ENCODE measurements at regions not wholly inside any gene's neighbourhood (a gene's known extent, or its start where the extent isn't known, plus 50 kb on each side); places are given as distances from the start of the nearest gene placed in this dataset. TPM values are rescaled to one million over a fixed set of nuclear protein-coding genes. Genes with fewer than 3 reads are reported as not detected.

DNA sequence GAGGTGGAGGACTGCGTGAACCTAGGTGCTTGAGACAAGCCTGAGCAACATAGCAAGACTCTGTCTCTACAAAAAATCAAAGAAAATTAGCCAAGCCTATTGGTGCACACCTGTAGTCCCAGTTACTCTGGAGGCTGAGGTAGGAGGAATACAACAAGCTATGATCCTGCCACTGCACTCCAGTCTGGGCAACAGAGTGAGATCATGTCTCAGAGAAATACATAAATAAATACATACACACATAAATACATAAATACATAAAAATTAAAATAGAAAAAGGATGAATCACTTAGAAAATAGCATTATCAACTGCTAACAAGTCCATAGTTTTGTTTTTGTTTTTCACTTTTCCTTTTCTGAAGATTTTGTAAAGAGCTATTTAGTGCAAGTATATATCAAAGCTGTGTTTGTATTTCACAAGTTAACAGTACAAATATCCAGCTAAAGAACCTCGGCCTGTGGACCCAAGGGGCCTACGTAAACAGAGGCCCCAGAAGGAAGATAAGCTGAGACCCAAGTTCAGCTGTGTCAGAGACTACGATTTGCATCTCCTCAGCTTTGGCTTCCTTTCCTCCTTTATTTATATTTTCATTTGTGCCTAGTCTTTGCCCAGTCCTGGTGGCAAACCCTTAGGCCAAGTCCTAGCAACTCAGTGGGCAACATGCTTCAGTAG lies 67.1 kb upstream of the ROBO2 start:
- no peak for TF ChIP-seq CTCF (IDR thresholded peaks at IDR 0.05; ENCODE audit: insufficient read depth, low read depth, low read length)
- no peak overlapping the region for H3K4me3 ChIP-seq (ENCODE audit: low read depth, low read length)
- no peak for DNase-seq (ENCODE audit: low read depth)

- no peak for DNase-seq (ENCODE audit: low read depth)
- no peak for TF ChIP-seq CTCF (IDR thresholded peaks at IDR 0.05; ENCODE audit: insufficient read depth, low read depth, low read length)
- no peak overlapping the region for H3K4me3 ChIP-seq (ENCODE audit: low read depth, low read length)
Observed at GRCh38 chr3:76976996-76977395, 62.9 kb upstream of the ROBO2 start.

GRCh38 chr3:76985645-76986044 lies 54.3 kb upstream of the ROBO2 start:
- no peak overlapping the region for H3K4me3 ChIP-seq (ENCODE audit: low read depth, low read length)
- no peak for TF ChIP-seq CTCF (IDR thresholded peaks at IDR 0.05; ENCODE audit: insufficient read depth, low read depth, low read length)

GRCh38 chr3:76986876-76987474 lies 52.9 kb upstream of the ROBO2 start:
- no peak overlapping the region for H3K4me3 ChIP-seq (ENCODE audit: low read depth, low read length)
- no peak for DNase-seq (ENCODE audit: low read depth)
- no peak for TF ChIP-seq CTCF (IDR thresholded peaks at IDR 0.05; ENCODE audit: insufficient read depth, low read depth, low read length)

More at GRCh38 chr3:76985645-76986044, 54.3 kb upstream of the ROBO2 start:
- DNase-seq (ENCODE audit: low read depth) = no peak

Small RNA genes lying in the stretch of these regions (small RNA-seq; reads per million reads assigned to genes)
- not detected for gene RF00019

Measured in fibroblast of villous mesenchyme (primary cell).